D721Med (cell line): ENCODE measurements at regions not wholly inside any gene's neighbourhood (a gene's known extent, or its start where the extent isn't known, plus 50 kb on each side); places are given as distances from the start of the nearest gene placed in this dataset.

ENCODE experiments used
- DNase-seq: peaks from one replicate; pipeline ENCODE4 v3.0.0; 2011; ENCODE audit warnings: low spot score; ENCODE audit not compliant: insufficient read length
- FAIRE-seq: peaks from 2 replicates; lab custom pipeline; 2011; peaks lifted over from hg19 to GRCh38; lab: Jason Lieb, UNC
- CTCF ChIP-seq: IDR thresholded peaks from 2 replicates; pipeline ENCODE4 v1.5.1; 2012; ENCODE audit warnings: mild to moderate bottlenecking, control low read depth; ENCODE audit not compliant: insufficient read depth; ENCODE audit errors: missing control alignments

GRCh38 chr2:144798034-144798433 lies 278.1 kb upstream of the ZEB2 start:
- DNase-seq = no peak
- no peak for TF ChIP-seq CTCF
- no peak for FAIRE-seq

- TF ChIP-seq CTCF = no peak
- no peak for DNase-seq
- no peak for FAIRE-seq
Observed at GRCh38 chr2:144796936-144797335, 277.0 kb upstream of the ZEB2 start.

GRCh38 chr2:144796164-144796563 lies 276.2 kb upstream of the ZEB2 start:
- no peak for DNase-seq
- FAIRE-seq = no peak
- no peak for TF ChIP-seq CTCF

GRCh38 chr2:144785253-144785652 lies 265.3 kb upstream of the ZEB2 start:
- TF ChIP-seq CTCF = no peak

GRCh38 chr2:144780983-144781382 lies 261.1 kb upstream of the ZEB2 start:
- FAIRE-seq = no peak
- DNase-seq = no peak

More at GRCh38 chr2:144785253-144785652, 265.3 kb upstream of the ZEB2 start:
- DNase-seq (no peak), FAIRE-seq (no peak)

GRCh38 chr2:144776766-144777165 lies 256.8 kb upstream of the ZEB2 start:
- no peak for DNase-seq
- FAIRE-seq = no peak
- TF ChIP-seq CTCF = no peak

More at GRCh38 chr2:144780983-144781382, 261.1 kb upstream of the ZEB2 start:
- TF ChIP-seq CTCF = no peak

- TF ChIP-seq CTCF = no peak
- no peak for DNase-seq
- FAIRE-seq = no peak
Observed at GRCh38 chr2:144774809-144775208, 254.9 kb upstream of the ZEB2 start.
